Fibroblast of gingiva (primary cell): ENCODE measurements at regions not wholly inside any gene's neighbourhood (a gene's known extent, or its start where the extent isn't known, plus 50 kb on each side); places are given as distances from the start of the nearest gene placed in this dataset.

Source experiments
- DNase-seq: peaks from one replicate; pipeline ENCODE4 v3.0.0-alpha.2; 2011; ENCODE audit warnings: low read depth

DNA sequence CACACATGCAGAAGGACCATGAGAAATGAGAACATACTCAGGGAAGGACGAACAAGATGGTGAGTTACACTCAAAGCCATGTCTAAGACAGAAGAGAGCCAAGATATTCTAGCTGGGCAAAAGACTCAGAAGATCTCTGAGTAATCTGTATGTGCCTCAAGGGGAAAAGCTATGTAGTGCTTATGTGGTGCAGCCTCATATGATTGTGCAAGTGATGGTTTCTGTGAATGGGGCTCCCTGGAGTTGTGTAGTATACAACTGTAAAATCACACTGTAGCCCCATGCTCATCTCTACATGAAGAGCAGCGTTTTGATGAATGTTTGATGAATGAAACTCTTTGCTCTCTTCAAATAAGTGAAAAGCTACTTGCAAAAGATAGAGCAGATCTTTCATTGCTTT is 57.5 kb downstream of the OSR1 start:
- no peak for DNase-seq

GRCh38 chr2:19299522-19299921 is 58.9 kb downstream of the OSR1 start:
- no peak for DNase-seq

DNA sequence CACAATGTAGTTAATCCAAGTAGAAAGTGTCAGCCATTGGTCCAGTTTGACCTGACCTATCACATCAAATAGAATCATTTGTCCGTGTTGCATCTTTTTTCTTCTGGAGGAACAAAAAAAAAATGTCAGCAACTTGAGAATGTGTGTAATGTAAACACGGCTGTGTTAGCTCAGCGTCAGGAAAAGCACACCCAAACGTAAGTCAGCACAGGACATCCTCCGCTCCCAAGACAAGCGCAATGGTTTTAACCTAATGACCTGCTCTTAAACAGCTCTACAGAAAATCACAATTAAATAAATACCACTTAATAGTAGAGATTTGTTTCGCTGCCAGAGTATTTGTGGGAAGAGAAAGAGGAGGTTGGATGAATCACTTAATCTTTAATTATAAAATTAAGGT is 59.4 kb downstream of the OSR1 start:
- DNase-seq, result no peak

DNA sequence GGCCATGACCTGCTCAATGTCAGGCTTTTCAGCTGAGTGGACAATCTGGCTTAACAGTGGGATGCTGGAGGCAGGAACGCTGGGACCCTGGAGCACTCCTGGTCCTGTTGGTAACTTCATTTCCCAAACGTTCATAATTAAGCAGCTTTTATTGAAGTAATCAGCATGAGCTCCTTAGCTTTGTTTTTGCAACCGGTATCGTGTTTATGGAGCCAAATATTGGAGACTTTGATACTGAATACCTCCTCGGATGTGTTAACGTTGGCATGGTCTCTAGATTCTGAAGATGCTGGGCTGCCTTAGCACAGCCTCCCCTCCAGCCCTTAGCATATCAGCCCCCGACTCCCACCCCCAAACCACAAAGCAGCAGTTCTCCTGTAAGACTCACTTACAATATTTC is 60.7 kb downstream of the OSR1 start:
- no peak for DNase-seq

DNA sequence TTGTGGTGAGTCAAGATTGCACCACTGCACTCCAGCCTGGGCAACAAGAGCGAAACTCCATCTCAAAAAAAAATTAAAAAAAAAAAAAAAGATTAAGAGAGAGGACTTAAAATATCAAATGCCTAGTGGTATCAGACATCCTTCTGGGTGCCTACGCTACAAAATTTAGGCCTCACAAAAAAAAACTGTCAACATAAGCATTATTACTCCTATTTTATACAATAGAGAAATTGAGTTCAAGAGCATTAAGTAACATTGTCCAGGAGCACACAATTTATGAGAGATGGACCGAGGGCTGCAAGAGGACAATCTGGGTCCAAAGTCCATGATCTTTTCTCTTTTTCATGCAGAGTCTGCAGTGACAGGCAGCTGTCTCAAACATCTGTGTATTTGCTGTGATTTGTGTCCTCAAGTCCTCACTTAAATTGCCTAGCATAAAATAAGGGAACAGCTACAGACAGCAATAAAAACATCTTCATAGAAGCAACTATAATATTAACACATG is 62.4 kb downstream of the OSR1 start:
- no peak for DNase-seq

DNA sequence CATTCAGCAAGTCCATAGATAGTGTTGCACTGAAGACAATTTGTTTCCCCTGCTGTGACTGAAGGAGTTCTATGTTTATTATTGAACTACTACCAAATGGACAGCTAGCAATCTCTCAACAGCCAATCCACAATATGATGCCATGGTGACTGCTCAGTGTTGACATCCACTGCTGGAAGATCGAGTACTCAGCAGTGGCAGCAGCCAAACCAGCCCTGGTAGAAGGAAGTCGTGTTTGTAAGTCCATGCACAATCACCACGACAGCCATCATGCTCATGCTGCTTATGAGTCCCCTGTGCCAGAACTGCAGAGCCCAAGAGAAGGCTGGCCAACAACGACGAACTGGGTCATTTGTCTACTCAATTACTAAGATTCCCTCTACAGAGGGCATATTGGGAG is 66.4 kb downstream of the OSR1 start:
- peak; percentile 10 for DNase-seq

GRCh38 chr2:19288291-19288690 is 70.1 kb downstream of the OSR1 start:
- DNase-seq, result no peak

DNA sequence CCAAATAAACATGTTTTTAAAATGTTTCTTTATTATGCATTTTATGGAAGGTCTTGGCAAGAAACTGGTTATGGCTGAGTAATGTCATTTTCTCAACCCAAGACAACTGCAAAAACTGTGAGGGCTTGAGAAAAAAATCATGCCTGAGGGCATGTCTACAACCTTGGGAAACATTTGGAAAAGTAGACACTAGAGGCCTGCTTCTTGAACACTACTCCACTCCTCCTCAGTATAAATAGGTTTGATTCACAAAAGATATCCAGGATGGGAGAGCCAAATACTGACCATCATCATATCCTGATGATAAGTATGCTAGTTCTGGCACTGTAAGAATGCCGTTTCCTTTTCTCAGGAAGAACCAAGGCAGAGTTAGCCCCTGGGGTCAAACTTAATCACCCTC is 71.1 kb downstream of the OSR1 start:
- DNase-seq, result no peak

DNA sequence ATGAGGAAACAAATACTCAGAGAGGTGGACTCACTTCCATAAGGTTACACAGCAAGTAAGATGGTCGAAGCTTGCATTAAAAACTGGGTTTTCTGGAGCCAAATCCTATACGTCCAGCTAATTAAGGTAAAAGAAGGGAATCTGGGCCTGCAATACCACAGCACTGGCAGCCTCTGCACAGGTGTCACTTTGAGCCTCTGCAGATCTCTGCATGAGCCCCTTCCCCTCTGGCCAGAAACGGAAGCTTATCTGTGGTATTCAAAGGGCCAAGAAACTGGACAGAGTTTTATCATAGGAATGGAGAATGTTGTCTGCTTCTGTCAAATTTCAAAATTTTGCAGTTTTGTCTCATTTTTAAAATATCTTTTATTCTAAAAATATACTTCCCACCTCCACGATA is 76.1 kb downstream of the OSR1 start:
- DNase-seq, result no peak

DNA sequence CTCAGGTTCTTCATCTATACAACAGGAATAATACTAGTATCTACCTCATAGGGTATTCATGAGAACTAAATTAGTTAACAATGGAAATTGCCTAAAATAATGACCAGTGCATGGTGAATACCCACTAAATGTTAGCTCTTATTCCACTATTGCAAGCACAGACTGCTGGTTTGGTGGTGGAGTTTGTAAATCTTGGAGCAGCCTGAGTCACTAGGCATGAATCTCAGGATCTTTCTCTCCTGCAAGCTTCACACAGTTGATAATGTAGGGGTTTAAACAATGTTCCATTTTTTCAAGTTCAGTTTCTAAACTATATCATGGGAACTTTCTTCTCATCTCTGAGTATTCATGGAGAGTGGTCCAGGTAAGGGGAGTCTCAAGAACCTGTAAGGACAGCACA is 84.0 kb downstream of the OSR1 start:
- no peak for DNase-seq

DNA sequence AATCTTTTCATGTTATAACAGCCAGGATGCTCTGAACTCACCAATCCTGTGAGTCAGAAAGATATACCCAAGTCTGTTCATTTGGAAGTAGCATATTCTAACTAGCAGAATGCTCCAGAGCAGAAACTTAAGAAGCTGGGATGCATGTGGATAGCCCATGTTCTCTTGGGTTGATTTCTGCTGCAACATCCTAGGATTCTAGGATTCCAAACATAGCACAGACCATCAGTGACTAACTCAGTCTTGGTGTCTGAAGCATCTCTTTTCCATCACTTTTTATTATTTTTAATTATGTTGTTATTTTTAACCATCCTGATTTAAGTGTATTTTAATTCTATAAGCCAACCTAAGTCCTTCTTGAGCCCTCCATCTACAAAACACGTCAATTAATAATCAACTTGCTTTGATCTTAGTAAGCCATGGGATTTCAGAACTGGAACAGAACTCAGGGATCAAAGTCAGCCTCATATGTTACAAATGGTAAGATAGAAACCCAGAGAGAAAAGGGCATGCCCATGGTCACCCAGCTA is 85.4 kb downstream of the OSR1 start:
- no peak for DNase-seq

- DNase-seq, result no peak
Measured at GRCh38 chr2:19272039-19272438, 86.4 kb downstream of the OSR1 start.

DNA sequence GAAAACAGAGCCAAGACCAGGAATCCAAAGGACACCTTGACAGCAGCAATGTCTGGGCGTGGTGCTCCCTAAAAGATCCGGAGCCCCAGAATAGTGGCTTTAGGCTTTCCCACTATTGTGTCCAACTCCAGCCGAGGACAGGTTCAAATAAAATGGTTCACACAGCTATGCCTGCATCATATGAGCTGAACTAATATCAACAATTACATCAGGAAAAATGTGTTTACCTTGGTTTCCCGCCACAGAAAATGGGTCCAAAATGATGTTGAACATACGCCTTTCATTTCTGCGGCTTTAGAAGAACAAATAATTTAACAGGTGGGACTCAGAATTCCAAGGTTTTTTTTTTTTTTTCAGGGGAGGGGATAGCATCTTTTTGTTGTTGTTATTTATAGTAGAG is 93.6 kb downstream of the OSR1 start:
- DNase-seq, result no peak

DNA sequence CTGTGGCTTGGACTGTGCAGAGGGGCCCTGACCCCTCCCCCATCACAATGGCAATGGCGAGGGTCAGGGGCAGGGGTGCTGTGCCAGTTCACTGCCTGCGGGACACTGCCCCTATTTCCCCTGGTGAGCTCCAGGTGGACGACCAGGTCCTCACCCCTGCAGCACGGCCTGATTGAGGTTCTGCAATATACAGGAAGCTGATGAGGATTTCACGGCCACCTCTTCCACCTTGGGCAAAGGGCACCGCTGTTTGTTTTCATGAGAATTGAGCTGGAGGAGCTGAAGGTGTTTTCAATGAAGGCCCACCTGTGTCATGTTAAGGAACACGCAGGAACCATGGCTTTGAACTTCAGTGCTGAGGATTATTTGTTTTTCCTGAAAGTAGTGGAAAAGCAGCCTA is 96.3 kb downstream of the OSR1 start:
- DNase-seq, result no peak

DNA sequence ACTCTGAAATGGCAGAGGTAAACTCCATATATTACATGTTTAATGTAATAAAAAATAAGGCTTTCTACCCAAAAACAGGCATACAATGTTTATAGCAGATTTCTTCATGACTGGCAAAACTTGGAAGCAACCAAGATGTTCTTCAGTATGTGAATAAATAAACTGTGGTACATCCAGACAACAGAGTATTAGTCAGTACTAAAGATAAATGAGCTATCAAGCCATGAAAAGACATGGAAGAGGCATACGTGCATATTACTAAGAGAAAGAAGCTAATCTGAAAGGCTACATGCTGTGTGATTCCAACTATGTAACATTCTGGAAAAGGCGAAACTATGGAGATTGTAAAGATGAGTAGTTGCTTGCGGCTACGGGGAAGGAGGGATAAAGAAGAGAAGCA is 97.4 kb downstream of the OSR1 start:
- DNase-seq, result no peak

- DNase-seq, result peak; percentile 90
Measured at GRCh38 chr2:19256121-19256601, 102.3 kb downstream of the OSR1 start.

GRCh38 chr2:19255481-19255880 is 102.9 kb downstream of the OSR1 start:
- no peak for DNase-seq

- peak; percentile 52 for DNase-seq
Measured at GRCh38 chr2:19251554-19251953, 106.9 kb downstream of the OSR1 start.

GRCh38 chr2:19250906-19251305 is 107.5 kb downstream of the OSR1 start:
- DNase-seq, result no peak

DNA sequence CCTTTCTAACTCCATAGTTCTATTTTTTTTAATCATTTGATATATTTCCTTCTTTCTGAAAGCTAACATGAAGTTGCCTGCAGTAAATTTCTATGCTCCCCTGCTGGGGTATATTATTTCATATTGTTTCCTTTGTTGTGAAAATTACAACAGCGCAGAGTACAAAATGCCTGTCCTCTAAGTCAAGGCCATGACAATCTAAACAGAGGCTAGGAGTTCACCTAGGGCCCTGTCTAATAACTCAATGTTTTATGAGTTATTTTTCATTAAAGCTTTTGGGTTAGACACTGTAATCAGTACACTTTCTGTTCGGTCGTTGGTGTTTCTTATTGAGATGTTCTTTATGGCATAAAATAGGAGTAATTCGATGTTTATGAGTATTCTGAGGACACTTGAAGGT is 111.2 kb downstream of the OSR1 start:
- DNase-seq, result peak; percentile 13

- no peak for DNase-seq
Measured at GRCh38 chr2:19246496-19246895, 111.9 kb downstream of the OSR1 start.

- DNase-seq, result peak; percentile 29
Measured at GRCh38 chr2:19244460-19245363, 113.7 kb downstream of the OSR1 start.

- no peak for DNase-seq
Measured at GRCh38 chr2:19238440-19239060, 119.9 kb downstream of the OSR1 start.
